Suprapubic skin (tissue), 4 donors: ENCODE measurements at regions not wholly inside any gene's neighbourhood (a gene's known extent, or its start where the extent isn't known, plus 50 kb on each side); places are given as distances from the start of the nearest gene placed in this dataset.

Experiments
- EP300 ChIP-seq: sonication (generic); formaldehyde crosslinking; IDR thresholded peaks from one replicate; pipeline ENCODE4 v1.6.1; 2017; ENCODE audit warnings: antibody characterized with exemption
- POLR2A ChIP-seq, 2 donors: fragments of 450-650 bp; IDR thresholded peaks; one replicate each; pipeline ENCODE4 v1.6.1; 2017; ENCODE audit warnings: antibody characterized with exemption in 2 of 2, mild to moderate bottlenecking in 2 of 2, moderate library complexity in 2 of 2
- POLR2AphosphoS5 ChIP-seq, 3 donors: sonication (generic); formaldehyde crosslinking; IDR thresholded peaks; one replicate each; pipeline ENCODE4 v1.6.1; 2017; ENCODE audit warnings: antibody characterized with exemption in 3 of 3
- TF ChIP-seq, protein P1 (sequence below), 2 donors: fragments of 200-600 bp in 1 of 2; fragments of 450-650 bp in 1 of 2; sonication (generic) in 1 of 2; IDR thresholded peaks; one replicate each; pipeline ENCODE4 v1.5.1; 2016 to 2019; ENCODE audit warnings: antibody characterized with exemption in 2 of 2, mild to moderate bottlenecking in 1 of 2, moderate library complexity in 1 of 2

DNA sequence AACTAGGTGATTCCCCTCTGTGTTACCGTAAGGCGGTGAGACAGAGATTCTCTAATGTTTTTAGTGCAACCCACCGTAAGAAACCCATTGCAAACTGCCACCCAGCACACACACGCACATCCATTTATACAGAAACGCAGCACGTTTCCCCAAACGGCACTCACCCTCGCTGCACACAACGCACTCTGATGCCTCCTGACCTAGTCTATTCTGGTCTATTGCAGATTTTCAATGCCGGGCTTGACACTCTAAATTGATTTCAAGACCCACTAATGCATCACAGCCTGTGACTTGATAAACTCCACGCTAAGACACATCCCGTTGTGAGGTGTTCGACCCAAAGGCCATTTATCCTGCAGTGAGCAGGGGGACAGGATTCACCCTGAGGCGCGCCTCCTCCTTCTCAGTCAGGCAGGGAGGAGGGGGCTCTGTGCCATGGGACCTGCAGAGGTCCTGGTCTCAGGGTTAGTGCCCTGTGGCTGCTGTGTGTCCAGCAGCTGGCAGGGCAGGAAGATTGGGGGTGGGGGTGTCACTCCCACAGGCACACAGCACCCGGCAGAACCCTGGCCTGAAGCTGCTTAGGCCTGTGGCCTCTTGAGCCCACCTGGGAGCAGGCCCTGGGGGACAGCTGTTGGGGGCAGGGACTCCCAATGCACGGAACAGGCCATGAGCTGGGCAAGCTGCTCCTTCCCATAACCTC lies 335.6 kb downstream of the PREX1 start:
- TF ChIP-seq, protein P1, sequence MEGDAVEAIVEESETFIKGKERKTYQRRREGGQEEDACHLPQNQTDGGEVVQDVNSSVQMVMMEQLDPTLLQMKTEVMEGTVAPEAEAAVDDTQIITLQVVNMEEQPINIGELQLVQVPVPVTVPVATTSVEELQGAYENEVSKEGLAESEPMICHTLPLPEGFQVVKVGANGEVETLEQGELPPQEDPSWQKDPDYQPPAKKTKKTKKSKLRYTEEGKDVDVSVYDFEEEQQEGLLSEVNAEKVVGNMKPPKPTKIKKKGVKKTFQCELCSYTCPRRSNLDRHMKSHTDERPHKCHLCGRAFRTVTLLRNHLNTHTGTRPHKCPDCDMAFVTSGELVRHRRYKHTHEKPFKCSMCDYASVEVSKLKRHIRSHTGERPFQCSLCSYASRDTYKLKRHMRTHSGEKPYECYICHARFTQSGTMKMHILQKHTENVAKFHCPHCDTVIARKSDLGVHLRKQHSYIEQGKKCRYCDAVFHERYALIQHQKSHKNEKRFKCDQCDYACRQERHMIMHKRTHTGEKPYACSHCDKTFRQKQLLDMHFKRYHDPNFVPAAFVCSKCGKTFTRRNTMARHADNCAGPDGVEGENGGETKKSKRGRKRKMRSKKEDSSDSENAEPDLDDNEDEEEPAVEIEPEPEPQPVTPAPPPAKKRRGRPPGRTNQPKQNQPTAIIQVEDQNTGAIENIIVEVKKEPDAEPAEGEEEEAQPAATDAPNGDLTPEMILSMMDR (IDR thresholded peaks at IDR 0.05) = no peak
- TF ChIP-seq POLR2AphosphoS5 (IDR thresholded peaks at IDR 0.05) (no peak), POLR2A (IDR thresholded peaks at IDR 0.05) (no peak), EP300 (no peak)
